ENCODE measurements at regions not wholly inside any gene's neighbourhood (a gene's known extent, or its start where the extent isn't known, plus 50 kb on each side); places are given as distances from the start of the nearest gene placed in this dataset.

DNA sequence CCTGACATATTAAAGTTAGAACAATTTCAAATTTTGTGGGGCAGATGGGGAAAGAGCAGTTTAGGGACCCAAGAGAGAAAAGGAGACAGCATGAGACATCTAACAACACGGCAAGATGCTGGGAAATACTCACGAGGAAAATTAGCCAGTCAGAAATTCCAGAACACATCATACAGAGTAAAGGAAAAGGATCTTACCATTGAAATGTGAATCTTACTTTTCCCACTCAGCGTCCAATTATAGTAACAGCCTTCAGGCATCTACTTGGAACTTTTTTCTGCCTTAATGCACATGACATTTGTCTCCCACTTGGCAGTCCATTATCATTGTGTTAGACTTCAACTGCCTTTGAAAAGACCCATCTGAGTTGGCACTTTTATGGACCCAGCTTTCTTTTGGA, 189.7 kb upstream of the SLC27A6 start:
- ATAC-seq (ENCODE audit: insufficient read depth, low FRiP score) (no peak), DNase-seq (peak in 2 of 3 donors; percentile 36 to 52)
- Histone ChIP-seq H3K9ac (ENCODE audit: insufficient read depth in 1 of 2, low read length in 2 of 2) (no peak overlapping the region), H3K27me3 (ENCODE audit: control insufficient read depth in 3 of 3, insufficient read depth in 3 of 3, low read length in 2 of 3) (no peaks in the 10 kb centered on the region), H3K27ac (ENCODE audit: low read depth in 1 of 2, low read length in 1 of 2) (no peak overlapping the region), H3K9me3 (ENCODE audit: control insufficient read depth in 4 of 4, insufficient read depth in 3 of 4, low read length in 3 of 4) (no peaks in the 10 kb centered on the region), H3K4me3 (no peak overlapping the region), H3K36me3 (ENCODE audit: control insufficient read depth in 4 of 4, insufficient read depth in 4 of 4, low read length in 4 of 4) (no peaks in the 10 kb centered on the region), H3K4me1 (ENCODE audit: control insufficient read depth in 5 of 5, insufficient read depth in 5 of 5, low read length in 5 of 5) (peaks cover 0 to 17% (median 0%) of the 10 kb centered on the region in 5 donors)
- WGBS, 2 donors, result 71 to 77% methylated on average over 3 of the region's 3 CpGs
- no peak for TF ChIP-seq CTCF (IDR thresholded peaks at IDR 0.05; ENCODE audit: control extremely low read depth, extremely low read depth)

DNA sequence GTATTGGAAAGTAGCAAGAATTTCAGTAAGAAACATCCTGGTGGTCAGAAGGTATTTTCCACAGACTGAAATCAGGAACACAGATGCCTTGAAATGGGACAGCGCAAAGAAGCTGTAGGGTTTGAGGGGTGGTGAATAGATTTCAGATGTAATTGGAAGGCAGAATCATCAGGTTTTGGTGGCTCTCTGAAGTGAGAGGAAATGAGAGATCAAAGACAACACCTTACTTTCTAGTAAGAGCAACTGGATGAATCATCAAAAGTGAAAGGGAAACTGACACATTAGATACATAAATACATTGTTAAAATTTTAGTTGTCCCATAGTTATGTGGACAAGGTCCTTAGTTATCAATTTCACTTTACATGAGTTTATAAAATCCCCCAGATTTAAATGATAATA, 188.2 kb upstream of the SLC27A6 start:
- no peak for ATAC-seq (ENCODE audit: insufficient read depth, low FRiP score)
- Histone ChIP-seq H3K36me3 (ENCODE audit: control insufficient read depth in 4 of 4, insufficient read depth in 4 of 4, low read length in 4 of 4) (no peaks in the 10 kb centered on the region), H3K27me3 (ENCODE audit: control insufficient read depth in 3 of 3, insufficient read depth in 3 of 3, low read length in 2 of 3) (no peaks in the 10 kb centered on the region), H3K27ac (ENCODE audit: low read depth in 1 of 2, low read length in 1 of 2) (no peak overlapping the region), H3K9ac (ENCODE audit: insufficient read depth in 1 of 2, low read length in 2 of 2) (no peak overlapping the region), H3K4me1 (ENCODE audit: control insufficient read depth in 5 of 5, insufficient read depth in 5 of 5, low read length in 5 of 5) (peaks cover 0 to 14% (median 0%) of the 10 kb centered on the region in 5 donors), H3K4me3 (no peak overlapping the region), H3K9me3 (ENCODE audit: control insufficient read depth in 4 of 4, insufficient read depth in 3 of 4, low read length in 3 of 4) (no peaks in the 10 kb centered on the region)
- 97 to 100% methylated on average over 1 of the region's 1 CpG for WGBS, 2 donors
- DNase-seq, result no peak
- TF ChIP-seq CTCF (IDR thresholded peaks at IDR 0.05; ENCODE audit: control extremely low read depth, extremely low read depth), result no peak

- no peak for TF ChIP-seq CTCF (IDR thresholded peaks at IDR 0.05; ENCODE audit: control extremely low read depth, extremely low read depth)
- Histone ChIP-seq H3K4me3 (no peak overlapping the region), H3K27ac (ENCODE audit: low read depth in 1 of 2, low read length in 1 of 2) (no peak overlapping the region), H3K9me3 (ENCODE audit: control insufficient read depth in 4 of 4, insufficient read depth in 3 of 4, low read length in 3 of 4) (no peaks in the 10 kb centered on the region), H3K27me3 (ENCODE audit: control insufficient read depth in 3 of 3, insufficient read depth in 3 of 3, low read length in 2 of 3) (no peaks in the 10 kb centered on the region), H3K36me3 (ENCODE audit: control insufficient read depth in 4 of 4, insufficient read depth in 4 of 4, low read length in 4 of 4) (no peaks in the 10 kb centered on the region), H3K4me1 (ENCODE audit: control insufficient read depth in 5 of 5, insufficient read depth in 5 of 5, low read length in 5 of 5) (peaks cover 0 to 11% (median 0%) of the 10 kb centered on the region in 5 donors), H3K9ac (ENCODE audit: insufficient read depth in 1 of 2, low read length in 2 of 2) (no peak overlapping the region)
- no peak for ATAC-seq (ENCODE audit: insufficient read depth, low FRiP score)
- no peak for DNase-seq
- WGBS, 2 donors, result 63 to 81% methylated on average over 5 of the region's 5 CpGs
Observed at GRCh38 chr5:128778474-128778873, 186.8 kb upstream of the SLC27A6 start.

DNA sequence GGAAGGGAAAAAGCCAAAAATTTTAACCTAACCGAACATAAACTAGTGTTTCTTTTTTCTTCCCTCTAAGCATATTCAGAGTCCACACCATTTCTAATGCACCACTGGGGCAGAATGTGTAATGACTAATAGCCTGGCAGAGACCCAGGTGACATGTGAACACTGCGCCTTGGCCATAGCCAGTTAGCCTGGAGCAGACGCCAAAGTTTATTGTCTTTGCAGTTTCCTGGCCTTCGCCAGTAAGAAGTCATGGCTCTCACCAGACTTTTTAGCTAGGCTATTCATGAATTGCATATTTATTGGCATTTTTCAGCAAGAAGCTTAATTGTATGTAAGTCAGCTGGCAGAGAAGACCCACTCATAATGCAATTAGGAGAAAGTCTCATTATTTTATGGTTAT, 182.8 kb upstream of the SLC27A6 start:
- no peak for TF ChIP-seq CTCF (IDR thresholded peaks at IDR 0.05; ENCODE audit: control extremely low read depth, extremely low read depth)
- Histone ChIP-seq H3K9me3 (ENCODE audit: control insufficient read depth in 4 of 4, insufficient read depth in 3 of 4, low read length in 3 of 4) (no peaks in the 10 kb centered on the region), H3K27ac (ENCODE audit: low read depth in 1 of 2, low read length in 1 of 2) (no peak overlapping the region), H3K36me3 (ENCODE audit: control insufficient read depth in 4 of 4, insufficient read depth in 4 of 4, low read length in 4 of 4) (no peaks in the 10 kb centered on the region), H3K4me3 (no peak overlapping the region), H3K27me3 (ENCODE audit: control insufficient read depth in 3 of 3, insufficient read depth in 3 of 3, low read length in 2 of 3) (no peaks in the 10 kb centered on the region), H3K9ac (ENCODE audit: insufficient read depth in 1 of 2, low read length in 2 of 2) (no peak overlapping the region), H3K4me1 (ENCODE audit: control insufficient read depth in 5 of 5, insufficient read depth in 5 of 5, low read length in 5 of 5) (no peaks in the 10 kb centered on the region)
- 63 to 81% methylated on average over 4 of the region's 4 CpGs for WGBS, 2 donors
- ATAC-seq (ENCODE audit: insufficient read depth, low FRiP score) (no peak), DNase-seq (peak; percentile 24 to 59 (median 48))

Data from lung (tissue), 11 donors.